Prostate gland (tissue), 2 donors: ENCODE measurements at regions not wholly inside any gene's neighbourhood (a gene's known extent, or its start where the extent isn't known, plus 50 kb on each side); places are given as distances from the start of the nearest gene placed in this dataset.

Experiments used
- DNase-seq: peaks from one replicate; pipeline ENCODE4 v3.0.0-alpha.2; 2019; ENCODE audit warnings: low spot score
- H3K27ac ChIP-seq, 2 donors: fragments of 200-600 bp; sonication (generic); 2 replicates each; pipeline ENCODE4 v1.5.1; 2017 to 2019
- H3K27me3 ChIP-seq: fragments of 200-600 bp; sonication (generic); replicated peaks from 2 replicates; pipeline ENCODE4 v1.5.1; 2019; ENCODE audit not compliant: insufficient read depth
- H3K36me3 ChIP-seq, 2 donors: fragments of 200-600 bp; sonication (generic); 1 replicate in 1 of 2; 2 replicates in 1 of 2; pipeline versions ENCODE4 v1.5.1 to v1.8.1; 2017 to 2019
- H3K4me1 ChIP-seq: fragments of 200-600 bp; sonication (generic); replicated peaks from 2 replicates; pipeline ENCODE4 v1.5.1; 2019
- H3K4me3 ChIP-seq, 2 donors: fragments of 200-600 bp; sonication (generic); 2 replicates each; pipeline ENCODE4 v1.5.1; 2017 to 2019
- H3K9me3 ChIP-seq: fragments of 200-600 bp; sonication (generic); 2 replicates; pipeline ENCODE4 v1.5.1; 2017
- CTCF ChIP-seq, 4 experiments: fragments of 200-600 bp in 2 of 4; fragments of 450-650 bp in 2 of 4; sonication (generic) in 2 of 4; IDR thresholded peaks; 1 replicate in 3 of 4; 2 replicates in 1 of 4; pipeline ENCODE4 v1.5.1; 2016 to 2019; ENCODE audit warnings: antibody characterized with exemption in 4 of 4, mild to moderate bottlenecking in 2 of 4, moderate library complexity in 2 of 4
- POLR2A ChIP-seq: fragments of 450-650 bp; IDR thresholded peaks from one replicate; pipeline ENCODE4 v1.6.1; 2016; ENCODE audit warnings: antibody characterized with exemption, mild to moderate bottlenecking
- POLR2AphosphoS5 ChIP-seq: sonication (generic); formaldehyde crosslinking; IDR thresholded peaks from one replicate; pipeline ENCODE4 v1.6.1; 2017; ENCODE audit warnings: antibody characterized with exemption
- WGBS: methylation state at CpG from one replicate; pipeline ENCODE4 v1.1.5; 2018; 5-methylcytosine and 5-hydroxymethylcytosine counted together
- intact Hi-C: fragments of 100-400 bp; cut with DNase I; formaldehyde crosslinking; loops from one replicate; pipeline ENCODE4 v1.14.2; 2022

- 85% methylated on average over 3 of the region's 3 CpGs for WGBS
- no peak for DNase-seq
- H3K27ac ChIP-seq = no peak overlapping the region
- TF ChIP-seq POLR2AphosphoS5 (no peak), POLR2A (no peak), CTCF (IDR thresholded peaks at IDR 0.05) (no peak)
- H3K9me3 ChIP-seq = no peaks in the 10 kb centered on the region
- no peaks in the 10 kb centered on the region for H3K36me3 ChIP-seq
- no peaks in the 10 kb centered on the region for H3K27me3 ChIP-seq
- no peak overlapping the region for H3K4me3 ChIP-seq
- intact Hi-C loops = no loop called here
- no peaks in the 10 kb centered on the region for H3K4me1 ChIP-seq
Measured at GRCh38 chrX:117843749-117844148, 272.9 kb downstream of the KLHL13 start.

GRCh38 chrX:117840645-117841044, 276.0 kb downstream of the KLHL13 start:
- Histone ChIP-seq H3K9me3 (no peaks in the 10 kb centered on the region), H3K4me3 (no peak overlapping the region), H3K27me3 (no peaks in the 10 kb centered on the region), H3K4me1 (no peaks in the 10 kb centered on the region), H3K36me3 (no peaks in the 10 kb centered on the region), H3K27ac (no peak overlapping the region)
- TF ChIP-seq POLR2AphosphoS5 = no peak
- TF ChIP-seq POLR2A = no peak
- TF ChIP-seq CTCF (IDR thresholded peaks at IDR 0.05) = no peak
- intact Hi-C loops = no loop called here
- WGBS = 51% methylated on average over 3 of the region's 3 CpGs
- DNase-seq = no peak

- TF ChIP-seq POLR2AphosphoS5 (no peak), POLR2A (no peak), CTCF (IDR thresholded peaks at IDR 0.05) (no peak)
- no peaks in the 10 kb centered on the region for H3K36me3 ChIP-seq
- no peak overlapping the region for H3K4me3 ChIP-seq
- intact Hi-C loops = no loop called here
- WGBS = 94% methylated on average over 1 of the region's 1 CpG
- H3K27ac ChIP-seq = no peak overlapping the region
- no peak for DNase-seq
- H3K27me3 ChIP-seq = no peaks in the 10 kb centered on the region
- no peaks in the 10 kb centered on the region for H3K9me3 ChIP-seq
- H3K4me1 ChIP-seq = no peaks in the 10 kb centered on the region
Measured at GRCh38 chrX:117839544-117839943, 277.1 kb downstream of the KLHL13 start.

- H3K9me3 ChIP-seq = no peaks in the 10 kb centered on the region
- TF ChIP-seq CTCF (IDR thresholded peaks at IDR 0.05) (no peak), POLR2A (no peak), POLR2AphosphoS5 (no peak)
- intact Hi-C loops = no loop called here
- H3K36me3 ChIP-seq = no peaks in the 10 kb centered on the region
- H3K27me3 ChIP-seq = no peaks in the 10 kb centered on the region
- WGBS = 79% methylated on average over 3 of the region's 3 CpGs
- no peak for DNase-seq
- no peak overlapping the region for H3K4me3 ChIP-seq
- H3K27ac ChIP-seq = no peak overlapping the region
- H3K4me1 ChIP-seq = no peaks in the 10 kb centered on the region
Measured at GRCh38 chrX:117838581-117839331, 277.9 kb downstream of the KLHL13 start.

- TF ChIP-seq POLR2AphosphoS5 = no peak
- TF ChIP-seq POLR2A = no peak
- no peak for TF ChIP-seq CTCF (IDR thresholded peaks at IDR 0.05)
- H3K9me3 ChIP-seq = no peaks in the 10 kb centered on the region
- H3K36me3 ChIP-seq = no peaks in the 10 kb centered on the region
- H3K27ac ChIP-seq = no peak overlapping the region
- H3K4me3 ChIP-seq = no peak overlapping the region
- intact Hi-C loops = no loop called here
- WGBS = 46% methylated on average over 3 of the region's 3 CpGs
- H3K4me1 ChIP-seq = no peaks in the 10 kb centered on the region
- no peak for DNase-seq
- H3K27me3 ChIP-seq = no peaks in the 10 kb centered on the region
Measured at GRCh38 chrX:117835034-117835433, 281.6 kb downstream of the KLHL13 start.
